HG03521 (cell line): ENCODE measurements at regions not wholly inside any gene's neighbourhood (a gene's known extent, or its start where the extent isn't known, plus 50 kb on each side); places are given as distances from the start of the nearest gene placed in this dataset.
"Not testable (repeated sequence)": the region's sequence is repeated elsewhere in the genome, so short reads cannot be mapped to it uniquely, and the experiment has no call there.

ENCODE experiments used
- ATAC-seq: cut with Tn5 transposase; IDR thresholded peaks from one replicate; pipeline ENCODE4 v1.9.1; 2021; ENCODE audit warnings: mild to moderate bottlenecking, moderate library complexity; ENCODE audit not compliant: unreplicated experiment

- not testable (repeated sequence) for ATAC-seq
Measured at GRCh38 chr2:101645886-101646285, 51.6 kb upstream of the MAP4K4 start.

DNA sequence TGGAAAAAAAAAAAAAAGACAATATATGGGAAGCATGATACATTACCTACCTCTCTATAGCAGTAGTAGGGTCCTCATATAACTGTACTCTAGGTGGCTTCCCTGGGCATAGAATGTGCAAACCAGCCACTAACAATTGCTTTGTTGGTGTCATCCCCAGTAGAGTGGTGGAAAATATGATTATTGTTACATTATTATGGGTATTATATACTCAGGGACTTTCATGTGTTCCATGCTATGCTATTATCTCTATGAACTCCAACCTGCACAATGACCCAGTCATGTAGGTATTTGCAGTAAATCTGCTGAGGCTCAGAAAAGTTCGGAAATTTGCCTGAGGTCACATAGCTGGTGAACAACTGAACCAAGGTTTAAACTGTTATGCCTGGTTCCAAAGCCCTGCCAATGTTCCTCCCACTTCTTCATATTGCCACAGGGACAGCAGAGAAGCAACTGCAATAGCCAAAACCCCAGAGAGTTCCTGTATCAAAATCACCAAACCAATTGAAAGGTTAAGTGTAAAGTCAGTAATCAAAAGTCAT is 52.6 kb upstream of the MAP4K4 start:
- ATAC-seq: no peak

DNA sequence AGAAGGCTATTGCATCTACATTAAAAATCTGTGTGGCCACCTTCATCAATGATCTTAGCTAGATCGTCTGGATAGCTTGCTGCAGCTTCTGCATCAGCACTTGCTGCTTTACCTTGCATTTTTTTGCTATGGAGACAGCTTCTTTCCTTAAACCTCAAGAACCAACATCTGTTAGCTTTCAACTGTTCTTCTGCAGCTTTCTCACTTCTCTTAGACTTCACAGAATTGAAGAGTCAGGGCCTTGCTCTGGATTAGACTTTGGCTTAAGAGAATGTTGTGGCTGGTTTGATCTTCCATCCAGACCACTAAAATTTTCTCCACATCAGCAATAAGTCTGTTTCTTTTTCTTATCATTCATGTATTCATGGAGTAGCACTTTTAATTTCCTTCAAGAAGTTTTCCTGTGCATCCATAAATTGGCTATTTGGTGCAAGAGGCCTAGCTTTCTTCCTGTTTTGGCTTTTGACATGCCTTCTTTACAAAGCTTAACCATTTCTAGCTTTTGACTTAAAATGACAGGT is 54.4 kb upstream of the MAP4K4 start:
- ATAC-seq: no peak

- ATAC-seq: no peak
Measured at GRCh38 chr2:101638817-101639605, 58.5 kb upstream of the MAP4K4 start.

DNA sequence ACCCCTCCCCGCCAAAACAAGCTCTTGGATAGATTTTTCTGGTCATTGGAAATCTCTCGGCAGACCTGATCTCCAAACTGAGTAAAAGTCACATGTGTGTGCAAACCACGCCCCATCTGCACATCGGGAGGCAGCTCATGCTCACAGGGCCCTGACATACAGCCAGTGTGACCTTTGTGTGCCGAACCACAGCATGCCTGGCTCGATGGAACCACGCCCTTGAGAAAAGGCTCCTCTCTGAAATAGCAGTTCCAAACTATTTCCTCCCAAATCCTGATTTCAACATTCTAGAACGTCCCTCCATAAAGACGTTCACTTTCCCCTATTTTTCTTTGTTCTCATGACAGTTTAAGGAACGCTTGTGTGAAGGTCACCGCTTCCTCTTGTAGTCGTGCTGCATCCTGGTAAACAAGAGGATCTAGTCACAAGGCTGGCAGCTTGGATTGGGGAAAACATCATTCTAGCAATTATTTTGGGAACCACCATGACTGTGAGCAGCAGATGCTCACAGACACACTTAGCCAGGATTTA is 59.3 kb upstream of the MAP4K4 start:
- ATAC-seq: no peak

GRCh38 chr2:101630224-101630949 is 67.1 kb upstream of the MAP4K4 start:
- ATAC-seq: no peak

- no peak for ATAC-seq
Measured at GRCh38 chr2:101628030-101628392, 69.5 kb upstream of the MAP4K4 start.

DNA sequence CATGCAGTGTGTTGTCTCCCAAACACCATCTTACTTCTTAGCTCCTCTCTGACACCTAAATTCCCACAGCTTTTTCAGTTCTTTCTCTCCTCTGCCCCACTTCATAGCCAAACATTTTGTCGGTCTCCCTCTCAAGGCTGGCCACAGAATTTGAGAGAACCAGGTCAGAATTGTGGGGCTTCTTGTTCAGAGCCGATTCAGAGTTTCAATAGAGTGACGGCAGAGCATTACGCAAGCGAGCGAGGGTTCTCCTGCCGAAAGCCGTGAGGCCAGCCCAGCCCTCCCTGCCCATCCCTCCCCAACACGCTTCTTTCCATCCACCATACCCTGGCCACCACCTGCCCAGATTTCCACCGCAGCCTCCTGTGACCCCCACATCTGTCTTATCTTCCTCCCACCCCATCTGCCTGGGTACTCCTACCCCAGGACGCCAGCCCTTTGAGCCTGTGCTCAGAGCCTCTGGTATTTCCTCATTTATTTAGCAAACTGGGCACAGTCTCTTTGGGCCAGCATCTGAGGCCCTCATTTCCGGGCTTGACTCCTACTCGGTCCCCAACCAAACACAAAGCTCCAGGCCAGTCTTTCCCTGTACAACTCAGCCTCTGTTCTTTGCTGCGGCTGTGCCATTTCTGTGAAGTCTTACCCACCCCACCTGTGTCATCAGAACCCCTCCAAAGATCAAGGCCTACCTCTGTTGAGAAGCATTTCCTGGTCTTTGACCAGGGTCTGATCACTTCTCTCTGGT is 70.0 kb upstream of the MAP4K4 start:
- ATAC-seq: no peak

DNA sequence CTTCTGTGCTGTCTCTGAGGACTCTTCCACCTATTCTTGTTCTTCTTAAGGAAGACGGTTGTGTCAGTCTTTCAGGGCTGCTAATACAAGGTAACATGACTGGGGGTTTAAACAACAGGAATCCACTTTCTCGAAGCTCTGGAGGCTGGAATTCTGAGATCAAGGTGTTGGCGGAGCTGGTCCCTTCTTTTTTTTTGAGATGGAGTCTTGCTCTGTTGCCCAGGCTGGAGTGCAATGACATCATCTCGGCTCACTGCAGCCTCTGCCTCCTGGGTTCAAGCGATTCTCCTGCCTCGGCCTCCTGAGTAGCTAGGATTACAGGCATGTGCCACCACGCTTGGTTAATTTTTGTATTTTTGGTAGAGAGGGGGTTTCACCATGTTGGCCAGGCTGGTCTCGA is 71.7 kb upstream of the MAP4K4 start:
- not testable (repeated sequence) for ATAC-seq

DNA sequence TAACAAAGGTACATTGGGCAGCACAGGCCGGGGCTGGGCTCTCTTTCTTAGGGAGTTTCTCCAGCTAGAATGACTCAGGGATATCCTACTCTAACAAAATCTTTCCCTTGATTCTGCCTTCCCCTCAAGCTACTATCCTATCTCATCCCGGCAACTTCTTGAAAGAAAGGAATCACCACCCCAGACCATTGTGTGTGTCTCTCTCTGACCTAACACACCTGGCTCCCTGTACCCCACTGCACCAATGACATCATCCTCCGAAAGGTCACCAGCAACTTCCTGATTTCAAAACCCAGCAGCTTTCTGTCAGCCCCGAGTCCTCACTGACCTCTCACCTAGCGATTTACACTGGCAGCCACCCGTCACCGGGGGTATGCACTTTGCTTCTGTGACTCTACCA is 72.1 kb upstream of the MAP4K4 start:
- ATAC-seq: no peak

DNA sequence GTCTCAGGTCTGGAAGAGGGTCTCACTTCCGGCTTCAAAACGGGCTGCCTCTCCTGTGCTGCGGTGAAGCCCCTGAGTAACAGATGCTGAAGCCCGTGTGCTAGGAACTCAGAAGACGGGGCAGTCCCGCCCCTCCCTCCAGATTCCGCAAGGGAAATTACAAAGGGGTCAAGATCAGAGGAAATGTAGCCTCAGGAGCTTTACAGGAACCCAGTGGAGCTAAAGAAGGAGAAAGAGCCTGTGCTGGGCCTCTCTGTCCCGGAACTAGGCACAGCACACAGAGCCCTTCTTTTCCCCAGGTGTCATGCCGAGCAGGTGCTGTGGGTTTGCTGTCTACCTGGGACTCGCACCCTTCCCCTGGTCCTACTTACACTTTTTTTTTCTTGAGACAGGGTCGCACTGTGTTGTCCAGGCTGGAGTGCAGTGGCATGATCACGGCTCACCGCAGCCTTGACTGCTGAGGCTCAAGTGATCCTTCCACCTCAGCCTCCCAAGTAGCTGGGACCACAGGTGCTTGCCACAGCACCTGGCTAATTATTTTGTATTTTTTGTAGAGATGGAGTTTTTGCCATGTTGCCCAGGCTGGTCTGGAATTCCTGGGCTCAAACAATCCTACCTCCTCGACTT is 72.7 kb upstream of the MAP4K4 start:
- ATAC-seq: no peak

DNA sequence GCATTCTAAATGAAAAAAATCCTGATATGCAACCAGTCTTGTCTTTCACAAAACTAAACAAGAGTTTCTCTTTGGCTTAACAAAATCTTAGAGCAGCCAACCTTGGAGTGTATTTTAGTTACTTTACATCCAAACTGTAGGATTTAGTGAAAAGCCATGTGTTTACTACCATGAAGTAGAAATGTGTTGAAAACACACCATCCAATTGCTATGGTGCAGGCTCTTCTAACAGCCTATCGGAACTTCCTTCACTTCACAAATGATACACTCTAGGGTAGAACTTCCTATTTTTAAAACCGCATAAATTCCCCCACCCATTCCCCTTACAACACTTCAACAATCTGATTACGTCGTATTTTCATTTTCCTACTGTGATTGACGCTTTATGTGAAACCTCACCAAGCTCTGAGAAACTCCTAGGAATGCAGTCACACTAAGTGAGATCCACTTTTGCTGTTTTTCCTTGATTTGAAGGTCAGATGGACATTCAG is 74.4 kb upstream of the MAP4K4 start:
- peak; percentile 52 for ATAC-seq

DNA sequence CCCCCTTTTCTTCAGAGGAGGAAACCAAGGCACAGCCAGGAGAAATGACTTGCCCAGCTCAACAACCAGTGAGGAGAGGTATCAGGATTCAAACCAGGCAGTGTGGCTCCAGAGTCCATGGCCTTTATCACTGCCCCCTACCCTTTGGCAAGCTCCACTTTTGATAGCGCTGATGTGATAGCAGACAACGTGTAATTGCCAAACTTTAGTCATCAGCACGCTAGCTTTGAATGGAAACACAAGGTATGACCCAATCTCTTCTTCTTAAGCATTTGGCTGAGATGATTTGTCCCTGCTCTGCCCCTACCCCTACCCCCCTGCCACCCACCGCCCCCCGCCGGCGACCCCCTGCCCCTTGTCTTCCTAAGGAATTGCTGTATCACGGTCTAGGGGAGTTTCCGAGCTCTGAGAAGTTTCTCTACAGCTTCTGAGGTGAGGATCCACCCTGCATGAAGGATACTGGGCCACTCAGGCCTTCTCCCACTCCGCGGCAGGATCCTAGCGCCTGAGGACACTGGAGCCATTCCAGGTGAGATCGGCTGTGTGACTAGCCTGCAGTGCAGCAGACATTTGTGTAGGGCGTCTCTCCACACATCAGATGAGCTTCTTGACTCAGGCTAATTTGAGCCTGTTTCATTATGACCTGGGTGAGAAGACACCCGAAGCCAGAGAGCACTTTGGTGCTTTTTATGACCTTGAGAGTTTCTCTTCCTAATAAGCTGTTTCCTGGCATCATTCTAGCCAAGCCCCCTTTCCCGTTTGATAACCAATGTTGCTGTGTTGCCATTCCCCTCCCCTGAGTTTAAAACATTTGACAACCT is 75.1 kb upstream of the MAP4K4 start:
- ATAC-seq: peak; percentile 72

DNA sequence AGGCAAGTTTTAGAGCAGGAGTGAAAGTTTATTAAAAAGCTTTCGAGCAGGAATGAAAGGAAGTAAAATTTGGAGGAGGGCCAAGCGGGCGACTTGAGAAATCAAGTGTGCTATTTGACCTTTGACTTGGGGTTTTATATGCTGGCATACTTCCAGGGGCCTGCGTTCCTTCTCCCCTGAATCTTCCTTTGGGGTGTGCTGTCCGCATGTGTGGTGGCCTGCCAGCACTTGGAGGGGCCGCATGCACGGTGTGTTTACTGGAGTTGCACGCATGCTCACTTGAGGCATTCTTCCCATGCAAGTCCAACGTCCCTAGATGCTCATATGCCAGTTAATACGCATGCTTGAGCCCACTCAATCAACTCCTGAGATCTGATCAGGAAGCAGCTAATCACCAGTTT is 78.3 kb upstream of the MAP4K4 start:
- ATAC-seq: no peak

GRCh38 chr2:101617796-101618195 is 79.7 kb upstream of the MAP4K4 start:
- ATAC-seq: no peak

GRCh38 chr2:101617188-101617587 is 80.3 kb upstream of the MAP4K4 start:
- ATAC-seq: no peak

- ATAC-seq: no peak
Measured at GRCh38 chr2:101614127-101614759, 83.3 kb upstream of the MAP4K4 start.

- no peak for ATAC-seq
Measured at GRCh38 chr2:101613056-101613704, 84.3 kb upstream of the MAP4K4 start.

- ATAC-seq: no peak
Measured at GRCh38 chr2:101612019-101612418, 85.5 kb upstream of the MAP4K4 start.
